K562 (cell line): ENCODE measurements at regions not wholly inside any gene's neighbourhood (a gene's known extent, or its start where the extent isn't known, plus 50 kb on each side); places are given as distances from the start of the nearest gene placed in this dataset.

Experiments used
- ATAC-seq: fragments of 200-7000 bp; cut with Tn5 transposase; 3 replicates; pipeline ENCODE4 v1.9.1; 2020; ENCODE audit warnings: moderate library complexity
- BruUV-seq: library from RNA; stranded (reverse); fragments of 400-500 nt; replicated peaks from 2 replicates; lab custom pipeline; 2021; lab: Mats Ljungman, UMichigan
- CTCF ChIA-PET: fragments of 300-600 bp; formaldehyde crosslinking; extraction: SDS; loops from one replicate; lab custom pipeline; 2021; ENCODE audit warnings: low intra/inter-chr PET ratio; lab: Yijun Ruan, JAX
- POLR2A ChIA-PET: fragments of 300-600, 350-650 bp; sonication (Branson Sonifier 250); formaldehyde crosslinking; extraction: SDS; loops from one replicate; lab custom pipeline; 2021; ENCODE audit warnings: antibody characterized with exemption, inconsistent platforms; lab: Yijun Ruan, JAX
- DNase-seq, 4 experiments: peaks; one replicate each; pipeline versions ENCODE4 v3.0.0 to v3.0.0-alpha.2; 2011 to 2018; ENCODE audit warnings: low spot score in 3 of 4, mixed read lengths in 3 of 4; ENCODE audit errors: extremely low read depth in 1 of 4
- FAIRE-seq: peaks from 2 replicates; lab custom pipeline; 2011; peaks lifted over from hg19 to GRCh38; lab: Jason Lieb, UNC
- H2AFZ ChIP-seq: 2 replicates; pipeline ENCODE4 v1.6.0; 2011; ENCODE audit warnings: low read depth, low read length, control low read depth, inconsistent platforms
- H3K27ac ChIP-seq: fragments of 200-600 bp; 3 replicates; pipeline ENCODE4 v1.8.0; 2011; ENCODE audit warnings: low read depth, mild to moderate bottlenecking, control low read depth, inconsistent platforms, low read length, moderate library complexity, mixed read lengths; ENCODE audit errors: extremely low read depth
- H3K27me3 ChIP-seq, 2 experiments: fragments of 300-600 bp in 1 of 2; 2 replicates in 1 of 2; 3 replicates in 1 of 2; pipeline versions ENCODE4 v1.6.0 to v1.8.0; 2011; ENCODE audit warnings: inconsistent platforms in 2 of 2, low read length in 2 of 2, mild to moderate bottlenecking in 1 of 2, mixed read lengths in 1 of 2, moderate library complexity in 1 of 2; ENCODE audit not compliant: control insufficient read depth in 2 of 2, insufficient read depth in 2 of 2
- H3K36me3 ChIP-seq: fragments of 300-600 bp; 3 replicates; pipeline ENCODE4 v1.8.0; 2011; ENCODE audit warnings: mild to moderate bottlenecking, low read length, inconsistent platforms; ENCODE audit not compliant: control insufficient read depth, insufficient read depth
- H3K4me1 ChIP-seq, 2 experiments: fragments of 200-600 bp in 1 of 2; replicated peaks in 1 of 2; 2 replicates in 1 of 2; 3 replicates in 1 of 2; pipeline versions ENCODE4 v1.5.1 to v1.8.0; 2011; ENCODE audit warnings: inconsistent platforms in 2 of 2, low read length in 2 of 2, mild to moderate bottlenecking in 1 of 2, mixed read lengths in 1 of 2, moderate library complexity in 1 of 2; ENCODE audit not compliant: control insufficient read depth in 2 of 2, insufficient read depth in 2 of 2
- H3K4me2 ChIP-seq: 2 replicates; pipeline ENCODE4 v1.6.1; 2011; ENCODE audit warnings: low read length, control low read depth, inconsistent platforms, mixed read lengths; ENCODE audit not compliant: insufficient read depth
- H3K4me3 ChIP-seq: fragments of 200-600 bp; sonication (generic), shearing (Covaris generic); 2 replicates; pipeline ENCODE4 v1.5.1; 2016; ENCODE audit warnings: control low read depth, inconsistent platforms
- H3K79me2 ChIP-seq: fragments of 200-600 bp; 3 replicates; pipeline ENCODE4 v1.8.0; 2011; ENCODE audit warnings: low read length, inconsistent platforms; ENCODE audit not compliant: control insufficient read depth, insufficient read depth
- H3K9ac ChIP-seq, 2 experiments: 2 replicates each; pipeline versions ENCODE4 v1.6.0 to v1.6.1; 2011; ENCODE audit warnings: low read depth in 2 of 2, low read length in 2 of 2, control low read depth in 1 of 2, inconsistent platforms in 1 of 2, mild to moderate bottlenecking in 1 of 2, mixed read lengths in 1 of 2; ENCODE audit not compliant: insufficient read depth in 1 of 2
- H3K9me1 ChIP-seq: one replicate; pipeline ENCODE4 v1.6.0; 2011; ENCODE audit warnings: inconsistent platforms, mild to moderate bottlenecking, low read length, moderate library complexity; ENCODE audit not compliant: control insufficient read depth, insufficient read depth
- H3K9me3 ChIP-seq: replicated peaks from 2 replicates; pipeline ENCODE4 v1.5.1; 2011; ENCODE audit warnings: low read depth, low read length, inconsistent platforms; ENCODE audit not compliant: control insufficient read depth, insufficient read depth
- H4K20me1 ChIP-seq: replicated peaks from 2 replicates; pipeline ENCODE4 v1.6.1; 2011; ENCODE audit warnings: low read length, inconsistent platforms, mixed read lengths; ENCODE audit not compliant: control insufficient read depth, insufficient read depth
- CBX1 ChIP-seq: sonication (generic); IDR thresholded peaks from 2 replicates; pipeline ENCODE4 v1.6.1; 2016; ENCODE audit warnings: antibody characterized with exemption, low read depth, mild to moderate bottlenecking
- CCAR2 ChIP-seq: fragments of 200-400 bp; formaldehyde crosslinking; IDR thresholded peaks from 2 replicates; pipeline ENCODE4 v1.6.1; 2017; ENCODE audit warnings: mild to moderate bottlenecking, low read depth, low read length
- ELF4 ChIP-seq: fragments of 450-650 bp; formaldehyde crosslinking; IDR thresholded peaks from 2 replicates; pipeline ENCODE4 v1.4.0; 2022; ENCODE audit warnings: missing genetic modification characterization
- EP400 ChIP-seq: fragments of 450-650 bp; IDR thresholded peaks from 2 replicates; pipeline ENCODE4 v1.6.1; 2017; ENCODE audit warnings: antibody characterized with exemption, mild to moderate bottlenecking, moderate library complexity
- FOS ChIP-seq: IDR thresholded peaks from 3 replicates; pipeline ENCODE4 v1.6.1; 2011; ENCODE audit not compliant: insufficient read length; ENCODE audit errors: extremely low read depth
- KLF1 ChIP-seq: fragments of 450-650 bp; IDR thresholded peaks from 2 replicates; pipeline ENCODE4 v1.6.1; 2016; ENCODE audit warnings: missing genetic modification characterization, missing compliant biosample characterization
- MBD2 ChIP-seq: sonication (generic); IDR thresholded peaks from 2 replicates; pipeline ENCODE4 v1.6.1; 2016; ENCODE audit warnings: low read depth, borderline replicate concordance
- NR2F6 ChIP-seq: fragments of 450-650 bp; formaldehyde crosslinking; IDR thresholded peaks from 2 replicates; pipeline ENCODE4 v1.4.0; 2020; ENCODE audit warnings: mild to moderate bottlenecking
- TEAD2 ChIP-seq: fragments of 450-650 bp; IDR thresholded peaks from 2 replicates; pipeline ENCODE4 v1.6.1; 2016; ENCODE audit warnings: missing genetic modification characterization, control low read depth, missing compliant biosample characterization
- ZNF263 ChIP-seq: sonication (generic); formaldehyde crosslinking; IDR thresholded peaks from 2 replicates; pipeline ENCODE4 v1.8.0; 2022; ENCODE audit warnings: mild to moderate bottlenecking, missing genetic modification reagents, borderline replicate concordance
- ZNF695 ChIP-seq: fragments of 450-650 bp; formaldehyde crosslinking; IDR thresholded peaks from 2 replicates; pipeline ENCODE4 v1.4.0; 2020; ENCODE audit warnings: mild to moderate bottlenecking, moderate library complexity
- ZSCAN29 ChIP-seq: fragments of 450-650 bp; IDR thresholded peaks from 2 replicates; pipeline ENCODE4 v1.6.1; 2017
- ZSCAN32 ChIP-seq: fragments of 450-650 bp; formaldehyde crosslinking; IDR thresholded peaks from 2 replicates; pipeline ENCODE4 v1.4.0; 2020; ENCODE audit warnings: mild to moderate bottlenecking, moderate library complexity
- WGBS: fragments of 100-300 bp; shearing (Covaris generic); methylation state at CpG from one replicate; pipeline ENCODE4 v1.1.6; 2016; ENCODE audit warnings: low coverage, mixed read lengths; ENCODE audit not compliant: insufficient coverage; ENCODE audit errors: missing lambda C conversion rate; 5-methylcytosine and 5-hydroxymethylcytosine counted together
- in situ Hi-C: fragments of 300-500 bp; cut with MboI; formaldehyde crosslinking; loops from 4 replicates; pipeline ENCODE4 v1.15.0; 2018; ENCODE audit warnings: inconsistent platforms, mixed read lengths
- intact Hi-C: fragments of 100-400 bp; cut with micrococcal nuclease; formaldehyde crosslinking; loops from 2 replicates; pipeline ENCODE4 v1.14.2; 2022
- TF ChIP-seq, protein P1 (sequence below): fragments of 250-450 bp; sonication (Bioruptor Pico); IDR thresholded peaks from 2 replicates; pipeline ENCODE4 v1.9.0; 2021; ENCODE audit warnings: mild to moderate bottlenecking, inconsistent platforms
- TF ChIP-seq, protein P2 (sequence below): fragments of 250-450 bp; sonication (Bioruptor Pico); IDR thresholded peaks from 2 replicates; pipeline ENCODE4 v1.5.0; 2021; ENCODE audit warnings: mild to moderate bottlenecking, borderline replicate concordance
- TF ChIP-seq, protein P3 (sequence below): IDR thresholded peaks from 3 replicates; pipeline ENCODE4 v1.6.1; 2011; ENCODE audit warnings: borderline replicate concordance, mild to moderate bottlenecking; ENCODE audit not compliant: insufficient read length, insufficient read depth
- TF ChIP-seq, protein P4 (sequence below): fragments of 250-450 bp; sonication (Bioruptor Pico); IDR thresholded peaks from 2 replicates; pipeline ENCODE4 v1.5.0; 2022; ENCODE audit warnings: mild to moderate bottlenecking

DNA sequence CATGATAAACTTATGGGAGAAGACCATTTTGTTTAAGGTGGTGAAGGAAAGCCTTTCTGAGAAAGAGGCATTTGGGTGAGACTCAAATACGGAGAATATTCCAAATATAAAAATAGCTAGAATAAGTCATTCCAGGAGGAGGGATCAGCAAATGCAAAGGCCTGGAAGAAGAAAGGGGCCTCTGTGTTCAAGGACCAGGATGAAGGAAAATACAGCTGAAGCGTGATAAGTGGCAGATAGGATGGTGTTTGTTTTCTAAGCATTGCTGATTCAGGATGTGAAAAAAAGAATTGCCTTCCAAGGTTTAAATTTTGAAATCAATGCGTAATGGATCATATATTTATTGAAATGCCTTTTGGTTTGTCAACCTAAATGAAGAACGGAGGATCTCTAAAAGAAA lies 59.4 kb upstream of the CAST start:
- POLR2A ChIA-PET, result interaction anchor here (0.6 to 1.2 kb wide), 3 partner anchors 11 to 566 kb away, joined by 3 to 4 read pairs (median 3); no protein-coding TSS in a partner anchor
- Histone ChIP-seq H2AFZ (no peak overlapping the region), H3K9me3 (no peaks in the 10 kb centered on the region), H3K9me1 (no peaks in the 10 kb centered on the region), H3K36me3 (no peaks in the 10 kb centered on the region), H3K4me3 (no peak overlapping the region), H3K9ac (no peak overlapping the region), H3K4me2 (no peak overlapping the region), H3K27ac (no peak overlapping the region), H4K20me1 (no peaks in the 10 kb centered on the region), H3K79me2 (no peaks in the 10 kb centered on the region), H3K27me3 (peaks cover 0 to 2% of the 10 kb centered on the region in 2 experiments; a peak in 2 of 5 replicates), H3K4me1 (no peaks in the 10 kb centered on the region)
- no peak for DNase-seq
- BruUV-seq, result no TSS peak
- CTCF ChIA-PET, result no interaction called here
- intact Hi-C loops (no loop called here), in situ Hi-C loops (loop anchor here (5.0 to 10.0 kb wide), 3 partner anchors 258 to 745 kb away; no protein-coding TSS in a partner anchor)
- 0% methylated on average over 4 of the region's 4 CpGs for WGBS
- FAIRE-seq, result no peak
- ATAC-seq, result no peak
- no peak for TF ChIP-seq ZNF263 (CRISPR knock-in tag)
- TF ChIP-seq NR2F6 (CRISPR knock-in tag), result no peak
- no peak for TF ChIP-seq EP400
- no peak for TF ChIP-seq CBX1
- TF ChIP-seq CCAR2, result no peak
- no peak for TF ChIP-seq ZSCAN32 (CRISPR knock-in tag)
- TF ChIP-seq ZNF695, result no peak
- no peak for TF ChIP-seq ZSCAN29
- no peak for TF ChIP-seq TEAD2 (tag)
- TF ChIP-seq, protein P1, sequence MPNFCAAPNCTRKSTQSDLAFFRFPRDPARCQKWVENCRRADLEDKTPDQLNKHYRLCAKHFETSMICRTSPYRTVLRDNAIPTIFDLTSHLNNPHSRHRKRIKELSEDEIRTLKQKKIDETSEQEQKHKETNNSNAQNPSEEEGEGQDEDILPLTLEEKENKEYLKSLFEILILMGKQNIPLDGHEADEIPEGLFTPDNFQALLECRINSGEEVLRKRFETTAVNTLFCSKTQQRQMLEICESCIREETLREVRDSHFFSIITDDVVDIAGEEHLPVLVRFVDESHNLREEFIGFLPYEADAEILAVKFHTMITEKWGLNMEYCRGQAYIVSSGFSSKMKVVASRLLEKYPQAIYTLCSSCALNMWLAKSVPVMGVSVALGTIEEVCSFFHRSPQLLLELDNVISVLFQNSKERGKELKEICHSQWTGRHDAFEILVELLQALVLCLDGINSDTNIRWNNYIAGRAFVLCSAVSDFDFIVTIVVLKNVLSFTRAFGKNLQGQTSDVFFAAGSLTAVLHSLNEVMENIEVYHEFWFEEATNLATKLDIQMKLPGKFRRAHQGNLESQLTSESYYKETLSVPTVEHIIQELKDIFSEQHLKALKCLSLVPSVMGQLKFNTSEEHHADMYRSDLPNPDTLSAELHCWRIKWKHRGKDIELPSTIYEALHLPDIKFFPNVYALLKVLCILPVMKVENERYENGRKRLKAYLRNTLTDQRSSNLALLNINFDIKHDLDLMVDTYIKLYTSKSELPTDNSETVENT (CRISPR knock-in tag), result no peak
- TF ChIP-seq KLF1 (tag), result no peak
- TF ChIP-seq FOS, result no peak
- TF ChIP-seq, protein P2, sequence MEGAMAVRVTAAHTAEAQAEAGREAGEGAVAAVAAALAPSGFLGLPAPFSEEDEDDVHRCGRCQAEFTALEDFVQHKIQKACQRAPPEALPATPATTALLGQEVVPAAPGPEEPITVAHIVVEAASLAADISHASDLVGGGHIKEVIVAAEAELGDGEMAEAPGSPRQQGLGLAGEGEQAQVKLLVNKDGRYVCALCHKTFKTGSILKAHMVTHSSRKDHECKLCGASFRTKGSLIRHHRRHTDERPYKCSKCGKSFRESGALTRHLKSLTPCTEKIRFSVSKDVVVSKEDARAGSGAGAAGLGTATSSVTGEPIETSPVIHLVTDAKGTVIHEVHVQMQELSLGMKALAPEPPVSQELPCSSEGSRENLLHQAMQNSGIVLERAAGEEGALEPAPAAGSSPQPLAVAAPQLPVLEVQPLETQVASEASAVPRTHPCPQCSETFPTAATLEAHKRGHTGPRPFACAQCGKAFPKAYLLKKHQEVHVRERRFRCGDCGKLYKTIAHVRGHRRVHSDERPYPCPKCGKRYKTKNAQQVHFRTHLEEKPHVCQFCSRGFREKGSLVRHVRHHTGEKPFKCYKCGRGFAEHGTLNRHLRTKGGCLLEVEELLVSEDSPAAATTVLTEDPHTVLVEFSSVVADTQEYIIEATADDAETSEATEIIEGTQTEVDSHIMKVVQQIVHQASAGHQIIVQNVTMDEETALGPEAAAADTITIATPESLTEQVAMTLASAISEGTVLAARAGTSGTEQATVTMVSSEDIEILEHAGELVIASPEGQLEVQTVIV (CRISPR knock-in tag), result no peak
- TF ChIP-seq, protein P3, sequence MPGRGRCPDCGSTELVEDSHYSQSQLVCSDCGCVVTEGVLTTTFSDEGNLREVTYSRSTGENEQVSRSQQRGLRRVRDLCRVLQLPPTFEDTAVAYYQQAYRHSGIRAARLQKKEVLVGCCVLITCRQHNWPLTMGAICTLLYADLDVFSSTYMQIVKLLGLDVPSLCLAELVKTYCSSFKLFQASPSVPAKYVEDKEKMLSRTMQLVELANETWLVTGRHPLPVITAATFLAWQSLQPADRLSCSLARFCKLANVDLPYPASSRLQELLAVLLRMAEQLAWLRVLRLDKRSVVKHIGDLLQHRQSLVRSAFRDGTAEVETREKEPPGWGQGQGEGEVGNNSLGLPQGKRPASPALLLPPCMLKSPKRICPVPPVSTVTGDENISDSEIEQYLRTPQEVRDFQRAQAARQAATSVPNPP, result no peak
- TF ChIP-seq MBD2, result no peak
- TF ChIP-seq, protein P4, sequence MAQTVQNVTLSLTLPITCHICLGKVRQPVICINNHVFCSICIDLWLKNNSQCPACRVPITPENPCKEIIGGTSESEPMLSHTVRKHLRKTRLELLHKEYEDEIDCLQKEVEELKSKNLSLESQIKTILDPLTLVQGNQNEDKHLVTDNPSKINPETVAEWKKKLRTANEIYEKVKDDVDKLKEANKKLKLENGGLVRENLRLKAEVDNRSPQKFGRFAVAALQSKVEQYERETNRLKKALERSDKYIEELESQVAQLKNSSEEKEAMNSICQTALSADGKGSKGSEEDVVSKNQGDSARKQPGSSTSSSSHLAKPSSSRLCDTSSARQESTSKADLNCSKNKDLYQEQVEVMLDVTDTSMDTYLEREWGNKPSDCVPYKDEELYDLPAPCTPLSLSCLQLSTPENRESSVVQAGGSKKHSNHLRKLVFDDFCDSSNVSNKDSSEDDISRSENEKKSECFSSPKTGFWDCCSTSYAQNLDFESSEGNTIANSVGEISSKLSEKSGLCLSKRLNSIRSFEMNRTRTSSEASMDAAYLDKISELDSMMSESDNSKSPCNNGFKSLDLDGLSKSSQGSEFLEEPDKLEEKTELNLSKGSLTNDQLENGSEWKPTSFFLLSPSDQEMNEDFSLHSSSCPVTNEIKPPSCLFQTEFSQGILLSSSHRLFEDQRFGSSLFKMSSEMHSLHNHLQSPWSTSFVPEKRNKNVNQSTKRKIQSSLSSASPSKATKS, result no peak
- TF ChIP-seq ELF4, result no peak
